ENCODE measurements at regions not wholly inside any gene's neighbourhood (a gene's known extent, or its start where the extent isn't known, plus 50 kb on each side); places are given as distances from the start of the nearest gene placed in this dataset.

DNA sequence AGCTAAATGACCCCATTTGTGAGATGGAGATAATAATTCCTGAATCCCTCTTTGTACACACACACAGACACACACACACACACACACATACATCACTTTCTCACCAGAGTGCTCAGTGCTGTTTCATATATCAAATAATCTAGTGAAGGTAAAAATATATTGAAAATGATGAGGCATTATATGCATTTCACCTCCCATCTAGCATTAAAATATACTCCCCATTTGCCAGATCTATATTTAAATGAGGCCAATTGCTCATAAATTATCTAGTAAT lies 490.7 kb upstream of the FLRT2 start:
- TF ChIP-seq, protein P1, sequence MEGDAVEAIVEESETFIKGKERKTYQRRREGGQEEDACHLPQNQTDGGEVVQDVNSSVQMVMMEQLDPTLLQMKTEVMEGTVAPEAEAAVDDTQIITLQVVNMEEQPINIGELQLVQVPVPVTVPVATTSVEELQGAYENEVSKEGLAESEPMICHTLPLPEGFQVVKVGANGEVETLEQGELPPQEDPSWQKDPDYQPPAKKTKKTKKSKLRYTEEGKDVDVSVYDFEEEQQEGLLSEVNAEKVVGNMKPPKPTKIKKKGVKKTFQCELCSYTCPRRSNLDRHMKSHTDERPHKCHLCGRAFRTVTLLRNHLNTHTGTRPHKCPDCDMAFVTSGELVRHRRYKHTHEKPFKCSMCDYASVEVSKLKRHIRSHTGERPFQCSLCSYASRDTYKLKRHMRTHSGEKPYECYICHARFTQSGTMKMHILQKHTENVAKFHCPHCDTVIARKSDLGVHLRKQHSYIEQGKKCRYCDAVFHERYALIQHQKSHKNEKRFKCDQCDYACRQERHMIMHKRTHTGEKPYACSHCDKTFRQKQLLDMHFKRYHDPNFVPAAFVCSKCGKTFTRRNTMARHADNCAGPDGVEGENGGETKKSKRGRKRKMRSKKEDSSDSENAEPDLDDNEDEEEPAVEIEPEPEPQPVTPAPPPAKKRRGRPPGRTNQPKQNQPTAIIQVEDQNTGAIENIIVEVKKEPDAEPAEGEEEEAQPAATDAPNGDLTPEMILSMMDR (IDR thresholded peaks at IDR 0.05), result no peak
- TF ChIP-seq POLR2A (IDR thresholded peaks at IDR 0.05), result no peak
